ENCODE measurements at regions not wholly inside any gene's neighbourhood (a gene's known extent, or its start where the extent isn't known, plus 50 kb on each side); places are given as distances from the start of the nearest gene placed in this dataset.

DNA sequence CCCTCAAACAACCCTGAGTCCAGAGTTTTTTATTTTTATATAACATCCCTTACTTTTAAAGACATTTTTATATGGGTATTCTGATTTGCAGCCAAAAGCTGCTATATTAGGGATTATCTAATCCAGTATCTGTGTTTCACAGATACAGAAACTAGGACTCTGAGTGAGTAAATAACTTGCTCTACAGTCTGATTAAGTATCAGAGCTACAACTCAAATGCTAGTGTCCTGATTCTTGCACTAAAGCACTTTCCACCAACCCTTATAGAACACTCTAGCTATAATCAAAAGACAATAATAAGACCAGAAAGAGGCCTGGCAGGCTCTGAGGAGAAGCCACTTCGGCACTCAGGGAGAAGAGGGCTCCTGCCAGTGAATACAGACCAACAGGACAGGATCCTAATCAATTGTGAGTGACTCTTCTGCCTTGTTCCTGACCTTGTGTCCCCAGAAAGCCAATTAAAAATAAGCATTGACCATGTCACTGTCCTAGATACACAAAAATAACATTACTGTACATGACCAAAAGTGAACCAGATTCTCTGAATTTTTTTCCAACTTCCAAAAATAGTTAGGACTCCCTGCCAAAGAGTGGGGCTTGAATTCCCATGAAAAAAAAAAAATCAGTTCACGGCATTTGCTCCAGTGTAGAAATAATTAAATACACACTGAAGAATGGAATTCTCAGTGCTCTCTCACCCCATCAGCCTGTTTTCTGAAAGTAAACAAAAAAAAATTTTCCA, 63.6 kb upstream of the MAP3K1 start:
- no peak overlapping the region for H3K27ac ChIP-seq
- TF ChIP-seq ZFX (IDR thresholded peaks at IDR 0.05; ENCODE audit: borderline replicate concordance) (no peak), CTCF (IDR thresholded peaks at IDR 0.05) (no peak)

DNA sequence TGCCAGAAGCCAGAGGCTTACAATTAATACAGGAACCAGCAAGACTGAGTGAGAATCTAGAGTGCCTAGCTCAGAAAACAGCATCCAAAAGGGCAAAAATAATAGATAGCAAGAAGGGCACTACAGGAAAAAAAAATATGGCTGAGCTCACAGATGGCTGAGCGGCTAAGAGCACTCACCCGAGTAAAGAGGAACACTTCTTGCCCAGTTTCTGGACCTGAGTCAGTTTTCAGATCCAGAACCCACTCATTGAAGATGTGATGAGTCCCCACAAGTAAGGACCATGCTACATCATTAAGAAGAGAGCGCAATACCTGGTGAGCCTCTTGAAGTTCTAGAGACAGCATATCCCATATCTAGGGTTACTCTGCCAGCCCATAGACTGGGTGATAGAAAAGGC, 65.5 kb upstream of the MAP3K1 start:
- TF ChIP-seq CTCF (IDR thresholded peaks at IDR 0.05) (no peak), ZFX (IDR thresholded peaks at IDR 0.05; ENCODE audit: borderline replicate concordance) (no peak)
- no peak overlapping the region for H3K27ac ChIP-seq

GRCh38 chr5:56746553-56747339, 68.6 kb upstream of the MAP3K1 start:
- TF ChIP-seq ZFX (IDR thresholded peaks at IDR 0.05; ENCODE audit: borderline replicate concordance) (no peak), CTCF (IDR thresholded peaks at IDR 0.05) (no peak)
- no peak overlapping the region for H3K27ac ChIP-seq

DNA sequence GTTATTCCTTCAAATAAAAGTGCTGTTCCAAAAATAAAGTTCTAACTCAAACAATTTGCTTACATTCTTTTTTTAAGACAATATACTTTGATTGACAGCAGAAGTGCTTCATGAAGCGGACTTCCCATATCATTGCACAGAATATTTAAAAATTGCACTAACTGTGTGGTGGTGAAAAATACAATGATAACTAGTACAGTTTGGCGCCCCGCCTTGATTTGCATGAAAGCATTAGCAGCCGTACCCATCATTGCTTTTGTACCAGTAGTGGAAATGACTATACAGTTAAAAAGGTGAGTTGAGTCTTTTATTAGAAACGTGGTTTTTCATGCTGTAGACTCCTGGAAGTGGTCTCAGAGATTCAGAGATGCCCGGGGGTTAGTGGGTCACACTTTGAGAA, 69.5 kb upstream of the MAP3K1 start:
- TF ChIP-seq ZFX (IDR thresholded peaks at IDR 0.05; ENCODE audit: borderline replicate concordance): no peak
- TF ChIP-seq CTCF (IDR thresholded peaks at IDR 0.05): no peak
- H3K27ac ChIP-seq: no peak overlapping the region

GRCh38 chr5:56740868-56741267, 74.5 kb upstream of the MAP3K1 start:
- no peak overlapping the region for H3K27ac ChIP-seq
- TF ChIP-seq ZFX (IDR thresholded peaks at IDR 0.05; ENCODE audit: borderline replicate concordance): no peak
- no peak for TF ChIP-seq CTCF (IDR thresholded peaks at IDR 0.05)

DNA sequence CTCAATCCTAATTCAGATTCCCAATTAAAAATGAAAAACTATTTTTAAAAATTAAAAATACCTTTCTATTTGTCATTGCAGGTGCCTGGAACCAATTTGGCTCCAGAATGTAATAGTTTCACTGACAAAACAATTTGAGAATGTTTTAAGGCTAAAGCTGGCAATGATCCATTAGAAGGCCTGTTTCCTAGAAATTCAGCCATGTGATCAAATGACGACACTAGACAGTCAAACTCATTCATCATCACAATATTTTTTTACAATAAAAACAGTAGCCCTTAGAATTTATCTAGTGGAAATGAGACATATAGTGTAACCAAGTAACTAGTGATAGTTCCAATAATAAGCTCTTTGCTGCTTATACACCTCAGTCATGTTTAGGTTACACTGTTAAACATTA, 75.4 kb upstream of the MAP3K1 start:
- no peak for TF ChIP-seq CTCF (IDR thresholded peaks at IDR 0.05)
- no peak for TF ChIP-seq ZFX (IDR thresholded peaks at IDR 0.05; ENCODE audit: borderline replicate concordance)
- no peak overlapping the region for H3K27ac ChIP-seq
